GM21360 (cell line): ENCODE measurements at regions not wholly inside any gene's neighbourhood (a gene's known extent, or its start where the extent isn't known, plus 50 kb on each side); places are given as distances from the start of the nearest gene placed in this dataset.
"Not testable (repeated sequence)": the region's sequence is repeated elsewhere in the genome, so short reads cannot be mapped to it uniquely, and the experiment has no call there.

Experiments
- ATAC-seq: cut with Tn5 transposase; IDR thresholded peaks from one replicate; pipeline ENCODE4 v1.9.1; 2021; ENCODE audit warnings: mild to moderate bottlenecking, moderate library complexity; ENCODE audit not compliant: unreplicated experiment

DNA sequence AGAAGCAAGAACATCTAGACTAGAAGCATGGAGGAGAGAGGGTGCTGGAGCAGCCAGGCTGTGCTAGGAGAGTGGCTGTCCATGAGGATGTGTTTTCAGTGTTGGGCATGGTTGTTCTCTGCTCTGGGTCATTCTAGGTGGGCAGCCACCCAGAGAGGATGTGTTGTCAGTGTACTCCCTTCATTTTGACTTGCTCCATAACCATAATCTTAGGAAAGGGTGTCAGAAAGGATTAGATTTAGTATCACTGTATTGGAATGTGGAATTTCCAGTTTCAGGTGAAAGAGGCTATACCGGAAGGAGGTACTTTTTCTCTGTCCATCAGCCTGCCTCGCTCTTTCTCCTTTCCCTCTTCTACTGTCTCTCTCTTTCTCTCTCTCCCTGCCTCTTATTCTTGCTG is 474.5 kb upstream of the PODXL start:
- no peak for ATAC-seq

DNA sequence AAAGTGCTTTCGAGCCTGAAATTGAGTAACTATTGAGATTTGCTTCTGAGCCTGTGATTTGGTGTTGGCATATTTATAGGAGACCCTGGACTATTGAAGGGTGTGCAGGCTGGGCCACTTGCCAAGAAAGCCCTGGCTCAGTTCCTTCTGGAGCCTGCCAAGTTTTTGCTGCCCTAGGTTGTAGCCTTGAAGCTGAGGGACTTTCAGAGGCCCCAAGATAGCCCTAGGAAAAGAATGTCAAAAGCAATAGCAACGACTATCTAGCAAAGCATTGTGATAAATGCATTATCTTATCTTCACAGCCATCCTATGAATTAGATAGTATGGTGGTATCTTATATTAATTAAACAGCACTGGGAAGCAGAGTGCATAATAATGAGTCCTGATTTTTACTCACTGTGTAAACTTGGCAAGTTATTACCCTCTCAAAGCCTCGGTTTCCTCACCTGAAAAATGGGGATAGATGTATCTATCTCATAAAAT is 473.7 kb upstream of the PODXL start:
- ATAC-seq, result no peak

DNA sequence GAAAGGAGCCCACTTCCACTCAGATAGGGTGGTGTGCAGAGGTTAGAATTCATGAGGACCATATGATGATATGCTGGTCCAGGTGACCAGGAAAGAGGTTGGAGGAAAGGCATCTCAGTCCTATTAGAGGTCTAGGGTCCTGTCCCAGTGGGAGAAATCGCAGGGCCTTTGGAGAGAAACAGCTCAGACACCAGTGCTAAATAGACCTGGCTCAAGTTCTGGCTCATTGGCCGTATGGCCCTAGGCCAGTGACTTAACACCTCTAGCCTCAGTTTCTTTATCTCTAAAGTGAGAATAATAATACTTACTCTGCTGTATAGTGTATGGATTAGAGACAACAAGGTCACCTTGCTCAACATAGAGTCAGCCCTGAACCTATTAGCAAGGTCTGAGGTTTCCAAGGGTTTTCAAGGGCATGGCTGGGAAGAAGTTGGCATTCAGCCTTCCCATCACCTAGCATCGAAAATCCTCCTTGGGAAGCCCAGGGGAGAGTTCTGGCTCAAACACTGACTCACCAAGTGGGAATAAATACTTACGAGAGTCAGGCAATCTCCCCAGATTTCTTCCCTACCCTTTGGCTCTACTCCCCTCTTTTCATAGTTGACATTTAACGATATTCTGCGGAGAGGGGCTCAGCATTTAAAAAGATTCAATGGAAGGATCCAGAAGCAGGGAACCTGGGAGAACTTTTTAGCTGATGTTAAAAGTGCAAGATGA is 473.1 kb upstream of the PODXL start:
- ATAC-seq, result no peak

DNA sequence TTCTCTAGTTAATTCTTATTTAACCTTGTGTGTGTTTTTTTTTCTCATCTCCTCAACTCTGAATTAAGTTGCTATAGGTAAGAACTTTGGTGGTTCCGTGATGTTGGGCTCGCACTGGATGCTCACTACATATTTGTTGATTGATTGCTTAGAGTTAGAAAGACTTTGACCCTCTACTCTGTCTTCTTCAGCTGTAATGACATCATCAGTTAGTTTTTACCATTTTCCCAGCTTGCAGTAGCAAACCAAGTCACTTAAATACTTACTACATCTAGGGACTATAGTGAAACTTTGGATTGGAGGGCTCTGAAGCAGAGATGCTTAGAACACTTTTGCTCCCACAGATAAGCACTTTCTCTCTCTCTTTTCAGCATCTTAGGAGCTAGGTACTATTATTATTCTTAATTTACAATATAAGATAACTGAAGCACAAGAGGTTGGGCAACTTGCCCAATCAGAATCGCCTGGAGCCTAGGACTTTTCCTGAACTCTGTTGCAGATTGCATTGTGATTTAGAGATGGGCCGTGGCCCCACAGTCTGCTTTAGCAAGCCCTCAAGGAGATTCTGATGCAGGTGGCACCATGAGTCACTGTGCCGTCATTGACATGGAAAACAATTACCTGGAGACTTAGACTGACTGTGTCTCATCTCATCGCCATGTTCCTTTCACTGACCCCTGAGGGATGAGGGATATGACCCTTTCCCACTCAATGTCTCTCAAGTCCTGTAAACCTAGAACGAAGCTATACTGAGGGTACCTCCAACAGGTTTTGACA is 471.9 kb upstream of the PODXL start:
- no peak for ATAC-seq

DNA sequence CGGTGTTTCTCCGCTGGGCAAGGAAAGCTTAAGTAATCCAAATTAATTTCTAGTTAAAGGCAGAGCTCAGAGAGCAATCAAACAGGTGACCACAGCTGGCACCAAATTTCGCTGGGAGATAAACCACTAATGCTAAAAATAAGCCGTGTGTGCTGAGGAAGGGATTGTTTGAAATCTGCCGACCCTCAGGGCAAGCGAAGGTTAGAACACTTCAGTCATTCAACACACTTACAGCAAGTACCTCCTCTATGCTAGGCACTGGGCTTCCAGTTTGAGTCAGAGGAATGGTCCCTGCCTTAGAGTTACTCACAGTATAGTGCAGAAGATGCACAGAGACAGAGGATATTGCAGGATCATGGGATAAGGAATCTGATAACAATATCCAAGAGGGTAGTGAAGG is 467.9 kb upstream of the PODXL start:
- no peak for ATAC-seq

DNA sequence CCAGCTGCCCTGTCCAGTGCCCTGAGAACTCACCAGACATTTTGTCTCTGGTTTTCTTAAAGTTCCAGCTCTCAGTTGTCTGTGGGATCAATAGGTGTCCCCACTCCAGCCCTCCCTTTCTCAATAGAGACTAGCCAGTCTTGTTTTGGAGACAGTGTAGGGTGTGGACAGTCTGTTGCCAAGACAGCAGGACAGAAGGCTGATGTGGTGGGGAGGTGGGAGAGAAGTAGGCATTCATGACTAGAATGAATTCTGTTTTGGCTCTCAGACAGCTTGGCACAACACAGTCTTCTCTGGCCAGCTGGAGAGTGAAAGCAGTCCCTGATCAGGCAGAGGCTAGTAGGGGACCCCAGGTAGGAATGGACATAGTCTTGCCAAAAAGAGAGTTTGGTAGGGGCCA is 467.0 kb upstream of the PODXL start:
- ATAC-seq, result no peak

DNA sequence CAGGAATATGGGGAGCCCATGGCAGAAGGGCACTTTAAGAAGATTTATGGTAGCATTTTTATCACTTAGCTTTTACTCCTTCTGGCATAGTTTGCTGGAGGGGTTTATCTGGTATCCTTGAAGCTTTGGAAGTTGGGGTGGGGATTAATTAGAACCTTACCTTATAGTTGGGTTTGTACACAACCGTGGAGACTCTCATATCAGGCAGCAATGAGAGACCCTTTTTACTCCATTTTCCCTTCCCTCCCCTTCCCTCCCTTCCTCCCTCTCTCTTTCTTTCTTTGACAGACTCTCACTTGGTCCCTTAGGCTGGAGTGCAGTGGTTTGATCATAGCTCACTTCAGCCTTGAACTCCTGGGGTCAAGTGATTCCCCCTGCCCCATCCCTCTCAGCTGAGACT is 465.8 kb upstream of the PODXL start:
- ATAC-seq, result no peak

DNA sequence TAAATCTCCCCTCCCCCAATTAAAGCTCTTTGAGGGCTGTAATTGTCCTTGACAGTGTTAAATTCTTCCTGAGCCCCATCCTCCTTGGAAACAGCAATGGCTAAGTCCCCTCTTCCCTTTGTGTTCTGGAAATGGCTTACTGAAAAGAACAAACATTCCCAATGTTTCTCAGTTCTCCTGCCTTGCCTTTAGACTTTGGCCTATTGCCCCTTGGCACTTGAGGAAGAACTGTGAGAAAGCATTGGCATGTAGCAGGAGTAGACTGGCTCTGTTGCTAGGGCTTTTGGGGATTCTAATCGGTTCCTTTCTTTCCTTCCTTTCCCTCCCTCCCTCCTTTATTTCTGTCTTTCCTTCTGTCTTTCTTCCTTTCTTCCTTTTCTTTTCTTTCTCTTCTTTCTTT is 463.3 kb upstream of the PODXL start:
- no peak for ATAC-seq

DNA sequence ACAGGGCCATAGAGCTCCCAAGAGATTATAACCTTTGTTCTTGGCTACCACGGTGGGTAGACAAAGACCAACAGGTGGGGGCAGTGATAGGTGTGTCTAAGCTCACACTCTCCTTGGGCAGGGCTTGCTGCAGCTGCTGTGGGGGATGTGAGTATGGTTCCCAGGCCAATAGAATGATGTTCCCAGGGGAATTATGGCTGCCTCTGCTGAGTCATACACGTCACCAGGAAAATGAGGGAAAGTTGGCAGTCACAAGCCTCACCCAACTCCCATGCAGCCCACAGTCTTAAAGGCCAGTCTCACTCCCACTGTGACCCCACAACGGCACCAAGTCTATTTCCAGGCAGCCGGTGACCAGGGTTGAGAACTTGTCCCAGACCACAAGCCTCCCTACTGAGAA is 453.4 kb upstream of the PODXL start:
- ATAC-seq, result no peak

DNA sequence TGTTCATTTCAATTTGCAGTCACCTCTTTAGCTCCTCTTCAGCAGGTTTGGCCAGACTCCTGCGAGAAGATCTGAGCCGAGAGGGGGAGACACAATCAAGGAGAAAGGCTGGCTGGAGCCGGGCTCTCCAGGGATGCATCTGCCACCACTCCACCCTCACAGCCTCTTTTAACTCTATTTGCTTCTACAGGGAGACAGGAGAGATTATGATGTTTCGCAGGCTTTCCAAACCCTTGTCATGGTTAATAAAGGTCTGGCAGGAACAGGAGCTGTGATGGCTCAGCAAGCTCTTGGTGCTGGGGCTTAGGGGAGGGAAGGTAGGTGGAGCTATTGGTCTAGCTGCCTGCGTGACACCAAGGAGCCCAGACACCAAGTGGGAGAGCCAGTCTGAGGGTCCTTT is 448.1 kb upstream of the PODXL start:
- no peak for ATAC-seq

DNA sequence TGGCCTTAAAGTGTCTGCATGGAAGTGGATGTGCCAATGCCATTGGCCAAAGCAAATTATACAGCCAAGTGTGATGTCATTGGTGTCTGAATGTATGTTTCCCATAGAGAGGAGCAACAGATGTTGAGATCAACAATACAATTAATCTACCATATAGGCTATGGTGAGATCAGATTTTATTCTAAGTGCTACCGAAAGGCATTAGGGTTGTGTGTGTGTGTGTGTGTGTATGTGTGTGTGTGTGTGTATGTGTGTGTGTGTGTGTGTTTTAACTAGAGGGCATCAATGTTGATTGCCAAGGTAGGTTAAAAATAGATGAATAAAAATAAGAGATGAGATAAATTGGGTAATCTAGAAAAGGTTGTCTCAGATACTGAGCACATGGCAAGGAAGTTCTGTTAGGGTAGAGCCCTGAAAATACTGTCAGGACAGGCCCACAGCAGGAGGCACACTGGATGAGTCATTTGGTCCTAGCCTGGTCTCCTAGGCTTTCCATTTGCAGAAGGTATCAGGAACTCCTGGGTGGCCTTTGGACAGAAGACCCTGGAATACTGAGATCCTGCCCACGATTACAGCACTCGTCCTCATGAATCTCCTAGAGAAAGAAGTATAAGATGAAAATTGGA is 446.0 kb upstream of the PODXL start:
- ATAC-seq, result no peak

DNA sequence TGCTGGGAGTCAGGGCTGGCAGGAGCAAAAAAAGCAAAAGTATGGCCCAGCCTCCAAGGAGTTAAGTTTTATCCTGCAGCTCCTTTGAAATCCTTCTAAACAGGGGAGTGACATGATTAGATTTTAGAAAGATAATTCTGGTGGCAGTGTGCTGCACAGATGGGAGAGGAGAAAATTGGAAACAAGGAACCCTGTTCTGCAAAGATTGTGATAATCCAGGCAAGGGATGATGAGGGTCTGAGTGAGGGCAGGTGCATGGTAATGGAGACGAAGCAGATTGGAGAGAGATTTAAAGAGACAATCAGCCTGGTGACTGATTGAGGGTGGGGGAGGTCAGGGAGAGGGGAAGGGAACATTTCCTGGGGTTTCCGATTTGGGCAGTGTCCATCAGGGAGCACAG is 444.7 kb upstream of the PODXL start:
- no peak for ATAC-seq

DNA sequence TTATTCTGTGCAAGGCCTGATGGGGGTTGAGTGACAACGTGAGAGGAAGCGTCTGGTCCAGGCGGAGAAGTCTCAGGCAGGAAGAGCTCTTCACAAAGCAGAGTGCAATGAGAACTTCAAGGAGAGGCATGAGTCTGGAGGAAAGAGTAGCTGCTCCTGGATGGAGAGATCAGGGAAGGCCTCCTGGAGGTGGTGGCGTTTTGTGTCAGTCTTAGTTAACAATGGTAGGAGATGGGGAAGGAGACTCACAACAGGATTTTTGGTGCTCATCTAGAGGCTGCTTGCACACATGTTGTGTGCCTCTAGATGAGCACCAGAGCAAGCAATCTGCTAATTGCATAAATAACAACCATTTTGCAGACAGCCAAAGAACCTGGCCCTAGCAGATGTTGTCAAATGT is 442.8 kb upstream of the PODXL start:
- no peak for ATAC-seq

DNA sequence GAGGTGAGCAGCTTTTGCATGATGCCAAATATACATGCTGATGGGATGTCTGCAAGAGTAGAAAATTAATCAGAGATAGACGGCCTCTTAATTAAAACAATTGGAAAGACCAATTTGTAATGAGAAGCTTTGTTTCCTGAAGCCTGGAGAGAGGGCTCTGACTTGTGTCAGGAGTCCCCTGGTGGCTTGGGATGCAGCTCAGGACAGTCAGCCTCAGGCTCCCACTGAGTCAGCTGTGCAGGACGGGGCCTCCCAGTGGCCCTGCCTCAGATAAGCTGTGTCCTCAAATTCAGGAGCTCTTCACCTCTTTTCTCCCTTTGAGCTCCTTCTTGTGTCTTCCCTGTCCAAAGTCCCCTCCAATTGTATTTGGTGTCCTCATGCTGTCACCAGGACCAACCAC is 438.9 kb upstream of the PODXL start:
- no peak for ATAC-seq

DNA sequence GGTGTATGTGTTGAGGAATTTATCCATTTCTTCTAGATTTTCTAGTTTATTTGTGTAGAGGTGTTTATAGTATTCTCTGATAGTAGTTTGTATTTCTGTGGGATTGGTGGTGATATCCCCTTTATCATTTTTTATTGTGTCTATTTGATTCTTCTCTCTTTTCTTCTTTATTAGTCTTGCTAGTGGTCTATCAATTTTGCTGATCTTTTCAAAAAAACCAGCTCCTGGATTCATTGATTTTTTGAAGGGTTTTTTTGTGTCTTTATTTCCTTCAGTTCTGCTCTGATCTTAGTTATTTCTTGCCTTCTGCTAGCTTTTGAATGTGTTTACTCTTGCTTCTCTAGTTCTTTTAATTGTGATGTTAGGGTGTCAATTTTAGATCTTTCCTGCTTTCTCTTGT is 424.6 kb upstream of the PODXL start:
- not testable (repeated sequence) for ATAC-seq

DNA sequence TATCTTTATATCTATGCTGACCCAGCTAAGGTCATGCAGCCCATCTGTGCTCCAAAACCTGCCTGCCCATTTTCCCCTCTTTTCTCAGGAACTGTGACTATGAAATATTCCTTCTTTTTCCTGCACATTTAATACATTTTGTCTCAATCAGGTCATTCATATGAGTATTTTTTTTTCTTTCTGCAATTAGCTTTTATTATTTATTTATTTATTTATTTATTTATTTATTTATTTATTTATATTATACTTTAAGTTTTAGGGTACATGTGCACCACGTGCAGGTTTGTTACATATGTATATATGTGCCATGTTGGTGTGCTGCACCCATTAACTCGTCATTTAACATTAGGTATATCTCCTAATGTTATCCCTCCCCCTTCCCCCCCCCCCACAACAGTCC is 421.7 kb upstream of the PODXL start:
- not testable (repeated sequence) for ATAC-seq

DNA sequence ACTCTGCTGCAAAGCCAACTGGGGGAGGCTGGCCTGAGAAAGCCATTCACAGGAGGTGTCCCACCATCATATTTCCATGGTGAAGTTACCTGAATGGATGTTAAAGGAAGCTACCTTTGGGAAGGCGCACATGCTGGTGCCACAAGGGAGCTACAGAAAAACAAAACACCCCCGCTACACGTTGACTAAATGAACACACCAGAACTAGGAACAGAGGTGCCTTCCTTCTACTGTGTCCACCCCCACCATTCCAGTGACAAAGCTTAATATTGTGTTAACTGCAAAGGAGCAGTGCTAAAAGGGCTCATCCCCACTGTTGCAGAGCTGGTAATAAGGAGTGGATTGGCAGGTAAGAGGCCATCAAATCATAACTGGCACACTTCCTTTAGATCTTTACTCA is 420.0 kb upstream of the PODXL start:
- ATAC-seq, result no peak

DNA sequence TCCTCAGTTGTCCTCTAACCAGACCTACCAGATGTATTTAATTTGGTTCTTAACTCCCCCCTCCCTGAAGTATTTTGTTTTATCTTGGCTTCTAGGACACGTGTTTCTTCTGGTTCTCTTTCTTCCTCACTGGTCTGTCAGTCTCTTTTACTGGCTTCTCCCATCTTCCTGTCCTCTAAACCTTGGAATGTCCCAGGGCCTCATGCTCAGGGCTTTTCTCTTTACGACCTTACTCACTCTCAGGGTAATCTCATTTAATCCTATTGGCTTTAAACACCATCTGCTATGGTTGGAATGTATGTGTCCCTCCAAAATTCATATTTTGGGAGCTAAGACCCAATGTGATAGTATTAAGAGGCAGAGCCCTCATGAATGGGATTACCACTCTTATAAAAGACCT is 418.2 kb upstream of the PODXL start:
- no peak for ATAC-seq

DNA sequence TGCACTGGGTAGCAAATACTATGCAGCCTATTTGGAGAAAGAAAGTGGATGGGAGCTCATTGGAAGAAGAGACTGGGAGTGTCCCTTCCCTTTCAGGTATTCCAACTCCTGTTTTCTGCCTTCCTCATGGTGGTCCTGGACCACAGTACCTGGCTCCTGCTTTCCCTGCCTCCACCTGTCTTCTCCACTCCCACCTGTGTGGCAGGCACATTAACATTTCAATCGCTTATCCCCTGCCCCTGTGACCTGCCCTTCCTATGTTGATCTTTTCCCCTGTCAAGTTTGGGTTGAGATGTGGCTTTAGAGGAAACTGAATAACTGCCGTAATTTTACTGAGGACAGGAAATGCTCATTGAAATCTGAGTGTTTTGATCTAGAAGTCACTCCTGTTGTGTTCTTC is 415.8 kb upstream of the PODXL start:
- no peak for ATAC-seq

DNA sequence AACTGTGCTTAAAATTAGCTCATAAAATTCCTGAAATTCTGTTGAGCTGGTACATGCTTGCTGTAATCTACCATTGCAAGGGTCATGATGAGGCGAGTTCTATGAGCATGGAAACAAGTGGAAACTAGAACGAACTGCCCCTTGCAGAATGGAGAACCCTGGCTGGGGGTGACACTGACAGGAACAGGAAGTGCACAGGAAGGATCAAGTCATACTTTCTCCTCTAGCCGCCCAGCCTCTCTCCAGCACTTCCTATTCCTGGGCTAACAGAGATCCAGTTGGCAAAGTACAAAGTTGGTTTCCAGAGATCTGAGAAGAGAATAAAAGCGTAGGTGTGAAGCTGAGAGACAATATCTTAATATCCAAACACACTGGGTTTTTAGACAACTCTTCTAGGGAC is 414.2 kb upstream of the PODXL start:
- no peak for ATAC-seq

DNA sequence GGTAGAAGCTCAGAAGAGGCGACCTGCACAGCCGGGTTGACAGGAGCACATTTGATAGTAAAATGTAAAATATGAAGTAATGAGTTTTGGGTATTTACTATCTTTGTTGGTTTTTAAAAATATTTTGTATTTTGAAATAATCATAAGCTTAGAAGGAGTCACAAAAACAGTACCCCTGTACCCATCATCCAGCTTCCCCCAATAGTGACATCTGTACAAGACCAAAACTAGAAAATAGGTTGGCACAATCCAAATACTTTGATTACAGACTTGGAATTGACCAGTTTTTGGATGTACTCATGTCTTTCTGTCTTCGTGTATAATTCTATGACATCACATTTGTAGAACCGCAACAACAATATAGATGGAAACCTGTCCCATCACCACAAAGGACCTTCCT is 413.1 kb upstream of the PODXL start:
- ATAC-seq, result no peak

DNA sequence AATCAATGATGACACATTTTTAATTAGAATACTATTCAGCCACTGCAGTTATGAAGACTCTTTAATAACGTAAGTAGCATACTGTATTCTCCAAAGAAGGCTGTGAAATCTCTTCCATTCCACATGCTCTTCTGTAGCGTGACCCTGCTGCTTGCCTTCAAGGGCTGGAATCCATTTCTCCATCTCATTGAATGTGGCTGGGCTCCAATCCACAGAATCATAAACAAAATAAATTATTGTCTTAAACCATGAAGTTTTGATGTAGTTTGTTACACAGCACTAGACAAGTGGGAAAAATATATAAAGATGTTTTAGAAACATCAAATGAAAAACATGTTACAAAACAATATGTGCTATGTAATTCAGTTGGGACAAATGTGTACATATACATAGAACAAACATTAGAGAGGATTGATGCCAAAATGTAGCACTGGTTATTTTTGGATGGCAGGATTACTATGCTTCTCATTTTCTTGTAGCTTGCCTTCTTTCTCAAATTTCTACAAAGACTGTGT is 410.8 kb upstream of the PODXL start:
- ATAC-seq, result no peak
